H1 (cell line): ENCODE measurements at regions not wholly inside any gene's neighbourhood (a gene's known extent, or its start where the extent isn't known, plus 50 kb on each side); places are given as distances from the start of the nearest gene placed in this dataset.

Experiments
- CTCF ChIA-PET: fragments of 300-600 bp; sonication (Branson Sonifier 250); formaldehyde crosslinking; loops from one replicate; lab custom pipeline; 2021; ENCODE audit not compliant: partially characterized antibody; lab: Charles Lee
- POLR2A ChIA-PET: fragments of 300-600 bp; sonication (Branson Sonifier 250); formaldehyde crosslinking; loops from one replicate; lab custom pipeline; 2021; ENCODE audit warnings: inconsistent platforms; ENCODE audit not compliant: partially characterized antibody; lab: Charles Lee
- DNase-seq, 2 experiments: peaks; one replicate each; pipeline versions ENCODE4 v3.0.0 to v3.0.0-alpha.2; 2010 to 2022; ENCODE audit warnings: low spot score in 2 of 2, low read depth in 1 of 2, mixed read lengths in 1 of 2
- FAIRE-seq: peaks from 2 replicates; lab custom pipeline; 2011; peaks lifted over from hg19 to GRCh38; lab: Jason Lieb, UNC
- H2AFZ ChIP-seq: 2 replicates; pipeline ENCODE4 v1.8.1; 2012; ENCODE audit warnings: low read length, inconsistent platforms
- H2AK5ac ChIP-seq: 2 replicates; pipeline ENCODE4 v1.6.1; 2013; ENCODE audit warnings: low read depth, low read length
- H2BK120ac ChIP-seq: replicated peaks from 2 replicates; pipeline ENCODE3; 2013; ENCODE audit warnings: low read depth, low read length, inconsistent platforms
- H2BK12ac ChIP-seq: 2 replicates; pipeline ENCODE4 v1.6.1; 2013; ENCODE audit warnings: low read depth, low read length
- H2BK15ac ChIP-seq: 2 replicates; pipeline ENCODE4 v1.6.1; 2013; ENCODE audit warnings: low read length
- H2BK20ac ChIP-seq: 2 replicates; pipeline ENCODE4 v1.6.1; 2013; ENCODE audit warnings: low read length
- H2BK5ac ChIP-seq: 2 replicates; pipeline ENCODE4 v1.6.1; 2013; ENCODE audit warnings: low read depth, low read length
- H3K14ac ChIP-seq: 2 replicates; pipeline ENCODE4 v1.6.1; 2013; ENCODE audit warnings: inconsistent platforms; ENCODE audit not compliant: insufficient read length
- H3K18ac ChIP-seq: 2 replicates; pipeline ENCODE4 v1.6.1; 2013; ENCODE audit warnings: low read length; ENCODE audit errors: extremely low read depth
- H3K23ac ChIP-seq: 2 replicates; pipeline ENCODE4 v1.6.1; 2013; ENCODE audit warnings: inconsistent platforms; ENCODE audit not compliant: insufficient read length
- H3K23me2 ChIP-seq: 2 replicates; pipeline ENCODE4 v1.6.1; 2013; ENCODE audit warnings: low read depth, low read length
- H3K27ac ChIP-seq: 2 replicates; pipeline ENCODE4 v1.6.1; 2011; ENCODE audit warnings: low read depth, low read length, inconsistent platforms
- H3K27me3 ChIP-seq, 4 experiments: replicated peaks in 1 of 4; 1 replicate in 1 of 4; 2 replicates in 3 of 4; pipeline versions ENCODE4 v1.6.1 to v1.8.1; 2011 to 2013; ENCODE audit warnings: low read length in 3 of 4, mild to moderate bottlenecking in 3 of 4, inconsistent platforms in 2 of 4, mixed read lengths in 2 of 4, moderate library complexity in 1 of 4; ENCODE audit not compliant: control insufficient read depth in 3 of 4, insufficient read depth in 3 of 4; ENCODE audit errors: extremely low read depth in 1 of 4
- H3K36me3 ChIP-seq, 4 experiments: 2 replicates each; pipeline versions ENCODE4 v1.6.1 to v1.8.1; 2011 to 2013; ENCODE audit warnings: mild to moderate bottlenecking in 4 of 4, low read length in 3 of 4, moderate library complexity in 2 of 4, control low read depth in 1 of 4, inconsistent platforms in 1 of 4; ENCODE audit not compliant: insufficient read depth in 4 of 4, control insufficient read depth in 2 of 4
- H3K4ac ChIP-seq: replicated peaks from 2 replicates; pipeline ENCODE3; 2013; ENCODE audit warnings: low read length, low read depth, mixed read lengths, inconsistent platforms; ENCODE audit not compliant: insufficient read length
- H3K4me1 ChIP-seq, 4 experiments: replicated peaks in 1 of 4; 1 replicate in 1 of 4; 2 replicates in 3 of 4; pipeline versions ENCODE4 v1.6.1 to v1.8.1; 2011 to 2013; ENCODE audit warnings: low read length in 3 of 4, inconsistent platforms in 2 of 4, mixed read lengths in 1 of 4; ENCODE audit not compliant: insufficient read depth in 4 of 4, control insufficient read depth in 3 of 4
- H3K4me2 ChIP-seq, 2 experiments: 2 replicates each; pipeline versions ENCODE4 v1.6.1 to v1.8.1; 2011 to 2013; ENCODE audit warnings: low read depth in 2 of 2, low read length in 2 of 2, control low read depth in 1 of 2, inconsistent platforms in 1 of 2, mild to moderate bottlenecking in 1 of 2; ENCODE audit not compliant: insufficient read depth in 1 of 2
- H3K4me3 ChIP-seq, 4 experiments: fragments of 200-600, 300-600 bp in 1 of 4; sonication (generic), shearing (Covaris generic), sonication (Bioruptor Twin) in 1 of 4; 2 replicates each; pipeline versions ENCODE4 v1.5.1 to v1.8.1; 2011 to 2016; ENCODE audit warnings: low read length in 4 of 4, low read depth in 3 of 4, control low read depth in 2 of 4, inconsistent platforms in 2 of 4, mild to moderate bottlenecking in 2 of 4, mixed read lengths in 1 of 4, moderate library complexity in 1 of 4; ENCODE audit not compliant: insufficient read depth in 2 of 4; ENCODE audit errors: extremely low read depth in 1 of 4
- H3K56ac ChIP-seq: replicated peaks from 2 replicates; pipeline ENCODE3; 2013; ENCODE audit warnings: low read depth, mild to moderate bottlenecking, mixed read lengths, low read length, inconsistent platforms; ENCODE audit not compliant: insufficient read length
- H3K79me1 ChIP-seq: 2 replicates; pipeline ENCODE4 v1.6.1; 2013; ENCODE audit warnings: low read depth, low read length, control low read depth
- H3K79me2 ChIP-seq, 2 experiments: 2 replicates each; pipeline versions ENCODE4 v1.6.1 to v1.8.1; 2012 to 2013; ENCODE audit warnings: low read length in 2 of 2, mild to moderate bottlenecking in 2 of 2, inconsistent platforms in 1 of 2; ENCODE audit not compliant: insufficient read depth in 2 of 2, control insufficient read depth in 1 of 2
- H3K9ac ChIP-seq, 4 experiments: replicated peaks in 1 of 4; 1 replicate in 1 of 4; 2 replicates in 3 of 4; pipeline versions ENCODE4 v1.6.1 to v1.8.1; 2011 to 2013; ENCODE audit warnings: low read depth in 3 of 4, low read length in 3 of 4, control low read depth in 2 of 4, mild to moderate bottlenecking in 2 of 4, moderate library complexity in 2 of 4, inconsistent platforms in 1 of 4; ENCODE audit errors: extremely low read depth in 1 of 4
- H3K9me3 ChIP-seq, 2 experiments: 2 replicates each; pipeline versions ENCODE4 v1.6.1 to v1.8.1; 2012 to 2013; ENCODE audit warnings: mild to moderate bottlenecking in 2 of 2, moderate library complexity in 2 of 2, control low read depth in 1 of 2, inconsistent platforms in 1 of 2, low read depth in 1 of 2, low read length in 1 of 2, mixed read lengths in 1 of 2; ENCODE audit not compliant: insufficient read depth in 2 of 2
- H4K20me1 ChIP-seq, 2 experiments: replicated peaks in 1 of 2; 2 replicates each; pipeline versions ENCODE3 to v1.8.1; 2011 to 2013; ENCODE audit warnings: inconsistent platforms in 2 of 2, low read length in 2 of 2, mild to moderate bottlenecking in 1 of 2; ENCODE audit not compliant: insufficient read depth in 2 of 2, control insufficient read depth in 1 of 2
- H4K5ac ChIP-seq: 2 replicates; pipeline ENCODE4 v1.6.1; 2013; ENCODE audit warnings: low read length, low read depth, mixed read lengths, inconsistent platforms; ENCODE audit not compliant: insufficient read length
- H4K8ac ChIP-seq: 2 replicates; pipeline ENCODE4 v1.8.0; 2013; ENCODE audit warnings: mild to moderate bottlenecking, moderate library complexity, low read length, inconsistent platforms; ENCODE audit not compliant: insufficient read depth; ENCODE audit errors: extremely low read depth
- H4K91ac ChIP-seq: replicated peaks from 2 replicates; pipeline ENCODE3; 2013; ENCODE audit warnings: low read length, mixed read lengths, inconsistent platforms; ENCODE audit not compliant: insufficient read length
- CBX8 ChIP-seq: fragments of 300-800, 300-1000 bp; sonication (generic); IDR thresholded peaks from 2 replicates; pipeline ENCODE4 v1.7.1; 2016; ENCODE audit warnings: low read depth, low read length, borderline replicate concordance
- CHD2 ChIP-seq: IDR thresholded peaks from 2 replicates; pipeline ENCODE4 v1.6.1; 2012; ENCODE audit warnings: low read length, improper control_type of control experiment
- CREB1 ChIP-seq: IDR thresholded peaks from 2 replicates; pipeline ENCODE4 v1.6.1; 2012; ENCODE audit warnings: inconsistent platforms
- HDAC2 ChIP-seq, 2 experiments: fragments of 300-600 bp in 1 of 2; sonication (generic) in 1 of 2; IDR thresholded peaks; 2 replicates each; pipeline ENCODE4 v1.6.1; 2011 to 2012; ENCODE audit warnings: low read depth in 2 of 2, low read length in 2 of 2, mild to moderate bottlenecking in 2 of 2, moderate library complexity in 2 of 2, borderline replicate concordance in 1 of 2, inconsistent platforms in 1 of 2
- JUND ChIP-seq: IDR thresholded peaks from 2 replicates; pipeline ENCODE4 v1.6.1; 2011; ENCODE audit warnings: mild to moderate bottlenecking, improper control_type of control experiment, low read length
- KDM1A ChIP-seq: fragments of 200-600, 300-600 bp; sonication (generic); IDR thresholded peaks from 2 replicates; pipeline ENCODE4 v1.7.1; 2016; ENCODE audit warnings: mild to moderate bottlenecking, low read length, borderline replicate concordance
- KDM5A ChIP-seq: fragments of 200-600 bp; IDR thresholded peaks from 2 replicates; pipeline ENCODE4 v1.7.1; 2012; ENCODE audit warnings: mild to moderate bottlenecking, low read length, inconsistent platforms, mixed read lengths
- NRF1 ChIP-seq: IDR thresholded peaks from 2 replicates; pipeline ENCODE4 v1.6.1; 2011; ENCODE audit warnings: mild to moderate bottlenecking, low read depth, low read length, improper control_type of control experiment
- RFX5 ChIP-seq: IDR thresholded peaks from 2 replicates; pipeline ENCODE4 v1.6.1; 2011; ENCODE audit warnings: low read depth, low read length, improper control_type of control experiment, borderline replicate concordance
- TBP ChIP-seq: IDR thresholded peaks from 2 replicates; pipeline ENCODE4 v1.6.1; 2011; ENCODE audit warnings: low read depth, low read length, improper control_type of control experiment
- WGBS, 2 experiments: shearing (Covaris generic) in 1 of 2; methylation state at CpG; one replicate each; pipeline versions ENCODE4 v1.1.6 to v1.1.7; 2013 to 2015; ENCODE audit warnings: low lambda C conversion rate in 2 of 2, mixed read lengths in 2 of 2, inconsistent platforms in 1 of 2, low coverage in 1 of 2, missing lambda C conversion rate in 1 of 2; ENCODE audit not compliant: insufficient replicate concordance in 2 of 2, insufficient coverage in 1 of 2, insufficient read length in 1 of 2; ENCODE audit errors: extremely low coverage in 1 of 2, missing lambda C conversion rate in 1 of 2; 5-methylcytosine and 5-hydroxymethylcytosine counted together
- TF ChIP-seq, protein P1 (sequence below): IDR thresholded peaks from 2 replicates; pipeline ENCODE4 v1.6.1; 2012; ENCODE audit warnings: low read length, inconsistent platforms
- TF ChIP-seq, protein P2 (sequence below): IDR thresholded peaks from 2 replicates; pipeline ENCODE4 v1.6.1; 2012; ENCODE audit warnings: inconsistent platforms
- TF ChIP-seq, protein P3 (sequence below): IDR thresholded peaks from 2 replicates; pipeline ENCODE4 v1.6.1; 2012; ENCODE audit warnings: inconsistent platforms

DNA sequence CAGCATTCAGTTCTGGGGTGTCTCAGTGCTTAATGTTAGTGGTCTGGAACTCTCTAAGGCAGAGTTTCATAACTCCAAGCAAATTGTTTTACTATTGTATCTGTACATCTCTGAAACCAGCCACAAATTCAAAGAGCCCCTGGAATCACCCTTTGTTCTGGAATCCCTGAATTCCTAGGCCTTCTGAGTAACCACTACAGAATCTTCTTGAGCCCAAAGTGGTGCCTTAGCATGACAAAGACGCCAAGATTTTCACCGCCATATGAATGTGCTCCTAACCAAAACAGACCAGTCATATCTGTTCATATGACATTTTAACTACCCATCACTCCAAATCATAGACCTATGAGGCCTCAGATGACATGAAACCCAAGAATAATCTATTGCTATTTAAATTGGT is 668.1 kb downstream of the EPHA4 start:
- ChIA-PET CTCF (no interaction called here), POLR2A (no interaction called here)
- Histone ChIP-seq H2BK12ac (no peak overlapping the region), H3K36me3 (no peaks in the 10 kb centered on the region), H4K8ac (no peak overlapping the region), H2AFZ (no peak overlapping the region; the same call in 1 of the 2 replicates), H3K4me1 (peaks cover 0 to 5% (median 2%) of the 10 kb centered on the region in 4 experiments; a peak in 2 of 7 replicates), H2BK120ac (no peak overlapping the region), H2BK15ac (no peak overlapping the region), H3K79me2 (no peaks in the 10 kb centered on the region), H3K23me2 (no peaks in the 10 kb centered on the region), H2BK5ac (no peak overlapping the region), H3K27me3 (no peaks in the 10 kb centered on the region), H2AK5ac (no peak overlapping the region), H2BK20ac (no peak overlapping the region), H3K56ac (no peak overlapping the region), H3K23ac (no peak overlapping the region), H3K79me1 (no peaks in the 10 kb centered on the region), H3K9ac (no peak overlapping the region), H3K4ac (no peak overlapping the region), H3K14ac (no peak overlapping the region), H4K5ac (no peak overlapping the region), H3K18ac (no peak overlapping the region), H3K4me2 (no peak overlapping the region; a peak in 1 of 4 replicates), H3K9me3 (no peaks in the 10 kb centered on the region), H3K4me3 (no peak overlapping the region), H3K27ac (no peak overlapping the region), H4K20me1 (no peaks in the 10 kb centered on the region), H4K91ac (no peak overlapping the region)
- DNase-seq (no peak), FAIRE-seq (no peak)
- WGBS, 2 experiments = 82% methylated on average over 2 of the region's 2 CpGs; no CpG with 5 or more reads in 1 of the 2 experiments
- TF ChIP-seq, protein P1, sequence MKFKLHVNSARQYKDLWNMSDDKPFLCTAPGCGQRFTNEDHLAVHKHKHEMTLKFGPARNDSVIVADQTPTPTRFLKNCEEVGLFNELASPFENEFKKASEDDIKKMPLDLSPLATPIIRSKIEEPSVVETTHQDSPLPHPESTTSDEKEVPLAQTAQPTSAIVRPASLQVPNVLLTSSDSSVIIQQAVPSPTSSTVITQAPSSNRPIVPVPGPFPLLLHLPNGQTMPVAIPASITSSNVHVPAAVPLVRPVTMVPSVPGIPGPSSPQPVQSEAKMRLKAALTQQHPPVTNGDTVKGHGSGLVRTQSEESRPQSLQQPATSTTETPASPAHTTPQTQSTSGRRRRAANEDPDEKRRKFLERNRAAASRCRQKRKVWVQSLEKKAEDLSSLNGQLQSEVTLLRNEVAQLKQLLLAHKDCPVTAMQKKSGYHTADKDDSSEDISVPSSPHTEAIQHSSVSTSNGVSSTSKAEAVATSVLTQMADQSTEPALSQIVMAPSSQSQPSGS = no peak
- TF ChIP-seq CHD2 (no peak), RFX5 (no peak), HDAC2 (IDR thresholded peaks at IDR 0.05; ENCODE audit: borderline replicate concordance in 1 of 2, low read depth in 2 of 2, low read length in 2 of 2) (no peak), TBP (no peak), NRF1 (no peak), CREB1 (no peak), JUND (no peak), KDM1A (no peak), KDM5A (no peak), CBX8 (no peak)
- TF ChIP-seq, protein P2, sequence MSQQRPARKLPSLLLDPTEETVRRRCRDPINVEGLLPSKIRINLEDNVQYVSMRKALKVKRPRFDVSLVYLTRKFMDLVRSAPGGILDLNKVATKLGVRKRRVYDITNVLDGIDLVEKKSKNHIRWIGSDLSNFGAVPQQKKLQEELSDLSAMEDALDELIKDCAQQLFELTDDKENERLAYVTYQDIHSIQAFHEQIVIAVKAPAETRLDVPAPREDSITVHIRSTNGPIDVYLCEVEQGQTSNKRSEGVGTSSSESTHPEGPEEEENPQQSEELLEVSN = no peak
- TF ChIP-seq, protein P3, sequence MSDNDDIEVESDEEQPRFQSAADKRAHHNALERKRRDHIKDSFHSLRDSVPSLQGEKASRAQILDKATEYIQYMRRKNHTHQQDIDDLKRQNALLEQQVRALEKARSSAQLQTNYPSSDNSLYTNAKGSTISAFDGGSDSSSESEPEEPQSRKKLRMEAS = no peak
